ENCODE measurements at regions not wholly inside any gene's neighbourhood (a gene's known extent, or its start where the extent isn't known, plus 50 kb on each side); places are given as distances from the start of the nearest gene placed in this dataset.

- TF ChIP-seq, protein P1, sequence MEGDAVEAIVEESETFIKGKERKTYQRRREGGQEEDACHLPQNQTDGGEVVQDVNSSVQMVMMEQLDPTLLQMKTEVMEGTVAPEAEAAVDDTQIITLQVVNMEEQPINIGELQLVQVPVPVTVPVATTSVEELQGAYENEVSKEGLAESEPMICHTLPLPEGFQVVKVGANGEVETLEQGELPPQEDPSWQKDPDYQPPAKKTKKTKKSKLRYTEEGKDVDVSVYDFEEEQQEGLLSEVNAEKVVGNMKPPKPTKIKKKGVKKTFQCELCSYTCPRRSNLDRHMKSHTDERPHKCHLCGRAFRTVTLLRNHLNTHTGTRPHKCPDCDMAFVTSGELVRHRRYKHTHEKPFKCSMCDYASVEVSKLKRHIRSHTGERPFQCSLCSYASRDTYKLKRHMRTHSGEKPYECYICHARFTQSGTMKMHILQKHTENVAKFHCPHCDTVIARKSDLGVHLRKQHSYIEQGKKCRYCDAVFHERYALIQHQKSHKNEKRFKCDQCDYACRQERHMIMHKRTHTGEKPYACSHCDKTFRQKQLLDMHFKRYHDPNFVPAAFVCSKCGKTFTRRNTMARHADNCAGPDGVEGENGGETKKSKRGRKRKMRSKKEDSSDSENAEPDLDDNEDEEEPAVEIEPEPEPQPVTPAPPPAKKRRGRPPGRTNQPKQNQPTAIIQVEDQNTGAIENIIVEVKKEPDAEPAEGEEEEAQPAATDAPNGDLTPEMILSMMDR (IDR thresholded peaks at IDR 0.05; ENCODE audit: low read depth, low read length), result no peak
- no peak overlapping the region for H3K4me3 ChIP-seq (ENCODE audit: low read depth, low read length)
Measured at GRCh38 chr2:236674238-236674637, 104.6 kb downstream of the ACKR3 start.

DNA sequence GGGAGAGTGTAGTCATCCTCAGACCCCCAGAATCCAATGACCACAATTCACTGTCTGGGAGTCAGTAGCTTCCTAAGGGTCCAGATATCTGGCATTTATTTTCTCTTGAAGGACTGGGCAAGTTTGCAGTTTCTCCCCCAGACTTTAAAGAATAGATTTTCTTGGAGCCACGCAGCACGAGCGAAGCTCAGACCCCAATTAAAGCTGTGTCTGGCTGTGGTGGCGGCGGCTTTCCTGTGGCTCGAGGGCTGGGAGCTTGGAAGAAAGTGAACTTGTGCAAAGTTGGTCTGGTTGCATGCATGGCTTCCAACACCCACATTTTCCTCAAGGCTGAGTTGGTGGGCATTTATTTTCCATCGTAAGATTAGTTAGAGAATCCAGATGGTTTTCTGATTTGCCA, 105.0 kb downstream of the ACKR3 start:
- no peak overlapping the region for H3K4me3 ChIP-seq (ENCODE audit: low read depth, low read length)
- TF ChIP-seq, protein P1 (IDR thresholded peaks at IDR 0.05; ENCODE audit: low read depth, low read length), result no peak

GRCh38 chr2:236675051-236675450, 105.4 kb downstream of the ACKR3 start:
- TF ChIP-seq, protein P1 (IDR thresholded peaks at IDR 0.05; ENCODE audit: low read depth, low read length), result no peak

GRCh38 chr2:236675526-236675925, 105.9 kb downstream of the ACKR3 start:
- no peak overlapping the region for H3K4me3 ChIP-seq (ENCODE audit: low read depth, low read length)
- TF ChIP-seq, protein P1 (IDR thresholded peaks at IDR 0.05; ENCODE audit: low read depth, low read length), result no peak

More at GRCh38 chr2:236675051-236675450, 105.4 kb downstream of the ACKR3 start:
- no peak overlapping the region for H3K4me3 ChIP-seq (ENCODE audit: low read depth, low read length)

DNA sequence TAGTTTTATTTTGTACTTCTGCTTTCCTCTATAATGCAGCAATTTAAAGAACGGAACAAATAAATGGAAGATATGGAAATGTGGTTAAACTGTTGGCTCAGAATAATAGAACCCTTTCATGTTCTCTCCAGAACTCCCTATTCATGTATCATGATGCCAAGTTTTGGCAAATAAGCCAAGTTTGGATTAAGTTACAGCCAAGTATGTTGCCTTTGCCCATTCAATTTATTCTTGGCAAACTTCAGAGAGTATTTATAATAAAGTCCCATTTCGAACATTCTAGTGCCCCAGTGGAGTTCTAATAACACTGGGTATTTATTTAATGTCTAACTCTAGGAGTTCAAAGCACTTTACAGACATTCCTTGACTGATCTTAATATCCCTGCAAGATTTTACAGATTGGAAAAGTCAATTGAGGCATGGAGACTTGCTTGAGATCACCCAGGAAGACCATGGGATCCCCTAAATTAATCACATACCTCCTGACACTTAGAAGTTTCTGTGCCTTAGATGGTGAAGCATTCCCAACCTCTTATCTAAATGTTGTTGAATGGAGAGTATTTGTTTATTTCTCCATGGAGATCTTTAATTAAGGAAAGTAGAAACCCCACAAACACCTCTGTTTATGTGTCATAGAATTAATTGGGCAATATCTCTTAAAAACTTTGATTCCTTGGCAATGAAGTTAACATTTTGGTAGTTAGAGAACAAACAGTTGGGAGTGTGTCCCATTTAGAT, 106.7 kb downstream of the ACKR3 start:
- TF ChIP-seq, protein P1 (IDR thresholded peaks at IDR 0.05; ENCODE audit: low read depth, low read length), result no peak
- H3K4me3 ChIP-seq (ENCODE audit: low read depth, low read length), result no peak overlapping the region

DNA sequence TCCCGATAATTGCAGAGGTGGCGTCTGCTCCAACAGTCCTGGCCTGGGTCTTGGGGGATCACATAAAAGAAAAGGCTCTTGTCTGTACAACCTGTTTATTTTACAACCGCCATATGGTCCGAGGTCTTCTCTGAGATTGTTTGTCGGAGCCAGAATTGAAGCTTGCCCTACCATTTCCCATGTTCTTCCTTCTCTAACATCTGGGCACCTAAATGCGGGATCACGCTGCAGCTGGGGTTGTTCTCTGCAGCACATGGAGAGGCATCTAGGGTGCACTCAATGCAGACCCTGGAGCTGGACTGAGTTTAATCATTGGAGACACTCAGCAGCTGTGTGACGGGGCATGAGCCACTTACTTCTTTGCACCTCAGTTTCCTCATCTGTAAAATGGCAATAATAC, 107.7 kb downstream of the ACKR3 start:
- H3K4me3 ChIP-seq (ENCODE audit: low read depth, low read length), result no peak overlapping the region
- TF ChIP-seq, protein P1 (IDR thresholded peaks at IDR 0.05; ENCODE audit: low read depth, low read length), result no peak

GRCh38 chr2:236678307-236678975, 108.8 kb downstream of the ACKR3 start:
- TF ChIP-seq, protein P1 (IDR thresholded peaks at IDR 0.05; ENCODE audit: low read depth, low read length), result no peak
- no peak overlapping the region for H3K4me3 ChIP-seq (ENCODE audit: low read depth, low read length)

All from WI38 (cell line).